ENCODE measurements at regions not wholly inside any gene's neighbourhood (a gene's known extent, or its start where the extent isn't known, plus 50 kb on each side); places are given as distances from the start of the nearest gene placed in this dataset.

- TF ChIP-seq CTCF (IDR thresholded peaks at IDR 0.05), result no peak
- Histone ChIP-seq H3K4me3 (no peak overlapping the region), H3K9me3 (no peaks in the 10 kb centered on the region), H3K4me1 (no peaks in the 10 kb centered on the region), H3K27me3 (ENCODE audit: low read depth) (peaks cover 14% of the 10 kb centered on the region), H3K36me3 (no peaks in the 10 kb centered on the region), H3K27ac (no peak overlapping the region)
- ATAC-seq (peak in 1 of 2 donors; percentile 30), DNase-seq (no peak)
- intact Hi-C loops (cut with DNase I), result no loop called here
Measured at GRCh38 chr20:56949318-56949717, 317.1 kb downstream of the BMP7 start.

GRCh38 chr20:56952258-56953047 is 314.0 kb downstream of the BMP7 start:
- Histone ChIP-seq H3K27me3 (ENCODE audit: low read depth) (peaks cover 44% of the 10 kb centered on the region), H3K36me3 (no peaks in the 10 kb centered on the region), H3K4me3 (no peak overlapping the region), H3K4me1 (no peaks in the 10 kb centered on the region), H3K27ac (no peak overlapping the region), H3K9me3 (no peaks in the 10 kb centered on the region)
- TF ChIP-seq CTCF (IDR thresholded peaks at IDR 0.05), result no peak
- DNase-seq, result no peak
- ATAC-seq, result no peak
- intact Hi-C loops (cut with DNase I), result no loop called here

- DNase-seq, result no peak
- Histone ChIP-seq H3K9me3 (no peaks in the 10 kb centered on the region), H3K27me3 (ENCODE audit: low read depth) (peaks cover 51% of the 10 kb centered on the region), H3K4me3 (no peak overlapping the region), H3K4me1 (no peaks in the 10 kb centered on the region), H3K36me3 (no peaks in the 10 kb centered on the region), H3K27ac (no peak overlapping the region)
- ATAC-seq, result no peak
- no peak for TF ChIP-seq CTCF (IDR thresholded peaks at IDR 0.05)
- intact Hi-C loops (cut with DNase I), result no loop called here
Measured at GRCh38 chr20:56953048-56953586, 313.3 kb downstream of the BMP7 start.

- DNase-seq, result no peak
- Histone ChIP-seq H3K4me3 (no peak overlapping the region), H3K9me3 (no peaks in the 10 kb centered on the region), H3K27ac (no peak overlapping the region), H3K27me3 (ENCODE audit: low read depth) (peaks cover 60% of the 10 kb centered on the region), H3K4me1 (no peaks in the 10 kb centered on the region), H3K36me3 (no peaks in the 10 kb centered on the region)
- TF ChIP-seq CTCF (IDR thresholded peaks at IDR 0.05), result no peak
- intact Hi-C loops (cut with DNase I), result no loop called here
- no peak for ATAC-seq
Measured at GRCh38 chr20:56954797-56955196, 311.6 kb downstream of the BMP7 start.

- no peak overlapping the region for H3K4me3 ChIP-seq
- H3K4me1 ChIP-seq, result no peaks in the 10 kb centered on the region
- intact Hi-C loops (cut with DNase I), result no loop called here
- ATAC-seq, result no peak
- peaks cover 65% of the 10 kb centered on the region for H3K27me3 ChIP-seq (ENCODE audit: low read depth)
- H3K9me3 ChIP-seq, result no peaks in the 10 kb centered on the region
- DNase-seq, result no peak
- H3K27ac ChIP-seq, result no peak overlapping the region
- no peak for TF ChIP-seq CTCF (IDR thresholded peaks at IDR 0.05)
- no peaks in the 10 kb centered on the region for H3K36me3 ChIP-seq
Measured at GRCh38 chr20:56955680-56956079, 310.8 kb downstream of the BMP7 start.

Measured in lower lobe of right lung (tissue), 2 donors.